GM18526 (cell line): ENCODE measurements at regions not wholly inside any gene's neighbourhood (a gene's known extent, or its start where the extent isn't known, plus 50 kb on each side); places are given as distances from the start of the nearest gene placed in this dataset.

ENCODE experiments used
- POLR2A ChIP-seq: IDR thresholded peaks from 3 replicates; pipeline ENCODE4 v1.6.1; 2011; ENCODE audit not compliant: insufficient read length; ENCODE audit errors: extremely low read depth

DNA sequence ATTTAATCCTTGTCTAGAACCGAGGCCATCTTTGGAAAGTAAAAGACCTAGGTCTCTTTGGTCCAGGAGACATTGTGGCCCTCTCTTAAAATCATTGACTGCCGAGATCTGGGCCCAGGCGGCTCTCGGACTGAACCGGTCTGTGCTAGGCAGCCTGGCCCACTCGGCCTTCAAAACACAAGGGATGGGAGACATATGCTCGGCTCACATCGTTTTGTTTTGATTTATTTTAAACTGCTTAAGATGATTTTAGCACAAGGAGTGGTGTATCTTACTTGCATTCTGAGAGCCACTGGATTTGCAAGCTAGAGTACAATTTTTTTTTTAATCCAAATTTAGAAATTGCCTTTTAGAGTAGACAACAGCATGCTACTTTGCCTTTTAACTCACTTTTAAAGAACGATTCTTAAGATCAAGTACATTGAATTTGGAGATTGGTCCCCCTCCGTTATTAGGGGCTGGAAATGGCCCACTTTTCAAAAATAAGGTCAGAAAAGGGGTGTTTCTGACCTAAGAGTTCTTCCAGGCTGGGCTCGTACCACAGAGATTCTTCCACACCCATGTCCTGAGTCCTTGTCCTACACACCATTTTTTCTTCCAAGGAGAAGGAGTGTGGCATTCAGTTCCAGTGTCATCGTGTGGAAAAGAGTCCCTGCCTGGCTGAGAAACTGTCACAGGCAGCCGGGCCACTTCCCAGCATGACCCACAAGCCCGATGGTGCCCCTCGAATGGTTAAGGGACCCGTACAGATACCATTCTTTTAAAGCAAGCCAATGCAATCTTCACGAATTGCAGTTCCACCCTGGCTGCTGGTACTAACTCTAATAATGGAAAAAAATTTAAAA, 80.5 kb upstream of the WNT7B start:
- no peak for TF ChIP-seq POLR2A

DNA sequence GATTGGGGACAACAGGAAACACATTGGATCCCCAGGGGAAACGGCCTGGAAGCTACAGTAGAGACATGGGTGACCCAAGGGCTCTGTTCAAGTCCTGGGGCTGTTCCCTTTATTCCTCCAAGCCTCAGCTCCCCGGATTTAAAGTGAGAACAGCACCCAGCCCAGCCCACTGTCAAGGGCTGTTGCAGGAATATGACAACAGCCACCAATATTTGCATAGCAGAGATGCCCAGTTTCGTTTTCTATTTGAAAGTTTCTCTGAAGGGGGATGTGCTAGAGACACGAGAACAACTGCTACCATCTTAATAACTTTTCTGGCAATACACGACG, 81.1 kb upstream of the WNT7B start:
- no peak for TF ChIP-seq POLR2A

DNA sequence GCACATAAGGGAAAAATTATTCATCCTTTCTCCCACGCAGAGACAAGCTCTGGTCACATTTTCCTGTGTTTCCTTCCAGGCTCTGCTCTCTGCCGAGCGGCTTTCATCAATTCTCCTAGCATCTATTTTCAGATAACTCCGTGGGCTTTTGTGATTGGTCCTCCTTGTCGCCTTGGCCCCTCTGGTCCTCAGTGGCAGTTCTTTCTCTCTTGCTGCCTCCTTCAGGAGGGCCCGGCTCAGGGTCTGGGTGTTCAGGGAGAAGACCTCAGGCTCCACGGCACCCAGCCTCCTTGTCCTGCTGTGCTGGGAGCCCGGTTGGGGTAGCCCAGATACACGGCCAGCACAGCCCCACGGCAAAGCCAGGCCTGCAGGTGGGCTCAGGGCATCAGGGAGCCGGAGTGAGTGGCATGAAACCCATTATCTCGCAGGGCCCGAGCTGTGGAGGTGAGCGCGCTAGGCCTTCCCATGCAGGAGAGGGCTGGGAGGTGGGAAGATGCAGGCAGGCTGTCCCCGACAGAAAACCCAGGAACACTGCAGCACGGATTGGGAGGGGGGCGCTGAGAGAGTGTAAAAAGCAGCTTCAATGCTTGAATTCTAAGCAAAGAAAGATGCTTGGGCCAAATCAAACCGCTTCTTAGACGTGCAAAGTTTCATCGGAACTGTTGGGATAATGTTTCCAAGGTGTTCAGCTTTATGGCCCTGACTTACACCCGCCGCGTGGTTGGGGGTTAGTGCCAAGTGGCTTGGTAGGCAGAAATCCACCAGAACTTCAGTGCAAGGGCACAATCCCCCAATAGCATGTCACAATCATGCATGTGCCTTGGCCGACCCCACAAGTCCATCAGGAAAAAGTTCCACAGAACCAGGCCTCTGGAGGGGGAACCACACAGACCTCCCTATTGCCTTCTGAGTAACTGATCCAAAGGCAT, 81.9 kb upstream of the WNT7B start:
- TF ChIP-seq POLR2A = no peak

DNA sequence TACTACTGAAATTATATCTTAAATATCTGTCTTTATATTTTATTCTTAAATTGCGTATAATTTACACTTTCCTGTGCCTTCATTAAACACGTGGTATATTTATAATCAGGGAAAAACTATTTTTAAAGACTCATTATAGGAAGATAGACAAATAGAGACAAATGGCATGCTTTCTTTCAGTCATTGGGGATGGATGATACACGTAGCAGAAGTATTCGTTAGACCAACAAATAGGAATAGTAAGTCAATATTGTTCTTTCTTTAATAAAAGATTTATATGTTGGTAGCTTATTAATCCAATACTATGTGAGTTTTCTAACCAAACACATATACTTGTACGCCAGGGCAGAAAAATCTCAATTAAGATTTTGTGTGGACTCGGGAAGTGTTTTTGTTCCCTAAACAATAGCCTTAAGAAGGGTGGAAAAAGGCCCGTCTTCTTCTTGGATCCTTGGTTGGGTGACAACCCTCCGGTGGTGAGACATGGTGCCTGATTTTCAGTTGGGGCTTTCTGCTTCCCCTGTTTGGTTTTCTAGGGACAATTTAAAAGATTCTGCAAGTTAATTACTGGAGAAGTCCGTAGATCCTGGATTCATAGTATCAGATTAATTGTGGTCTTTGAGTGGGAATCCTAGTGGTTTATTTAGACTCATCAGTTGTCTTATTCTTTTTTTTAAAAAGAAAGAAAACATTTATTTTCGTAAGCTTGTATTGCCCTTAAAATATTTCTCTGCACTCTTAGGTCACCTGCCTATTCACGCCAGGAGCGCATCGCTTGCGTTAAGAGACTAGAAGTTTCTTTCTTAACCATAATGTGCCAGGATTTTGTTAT, 83.5 kb upstream of the WNT7B start:
- no peak for TF ChIP-seq POLR2A

DNA sequence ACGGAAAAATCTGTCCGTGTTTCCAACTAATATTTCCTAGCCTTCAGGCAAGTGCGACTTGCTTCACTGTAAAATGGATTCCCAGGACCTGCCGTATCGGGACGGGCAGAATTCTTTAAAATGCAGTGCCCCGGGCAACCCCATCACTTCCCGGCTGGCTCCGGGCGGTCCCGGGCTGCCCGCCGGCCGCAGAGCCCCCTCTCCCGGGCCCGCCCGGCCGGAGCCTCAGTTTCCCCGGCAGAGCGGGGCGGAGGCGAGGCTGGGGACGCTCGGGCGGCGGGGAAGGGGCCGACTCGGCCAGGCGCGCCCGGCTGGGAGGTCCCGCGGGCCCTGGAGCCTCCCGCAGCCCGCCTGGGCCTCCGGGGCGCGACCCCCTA, 84.2 kb upstream of the WNT7B start:
- TF ChIP-seq POLR2A = no peak

DNA sequence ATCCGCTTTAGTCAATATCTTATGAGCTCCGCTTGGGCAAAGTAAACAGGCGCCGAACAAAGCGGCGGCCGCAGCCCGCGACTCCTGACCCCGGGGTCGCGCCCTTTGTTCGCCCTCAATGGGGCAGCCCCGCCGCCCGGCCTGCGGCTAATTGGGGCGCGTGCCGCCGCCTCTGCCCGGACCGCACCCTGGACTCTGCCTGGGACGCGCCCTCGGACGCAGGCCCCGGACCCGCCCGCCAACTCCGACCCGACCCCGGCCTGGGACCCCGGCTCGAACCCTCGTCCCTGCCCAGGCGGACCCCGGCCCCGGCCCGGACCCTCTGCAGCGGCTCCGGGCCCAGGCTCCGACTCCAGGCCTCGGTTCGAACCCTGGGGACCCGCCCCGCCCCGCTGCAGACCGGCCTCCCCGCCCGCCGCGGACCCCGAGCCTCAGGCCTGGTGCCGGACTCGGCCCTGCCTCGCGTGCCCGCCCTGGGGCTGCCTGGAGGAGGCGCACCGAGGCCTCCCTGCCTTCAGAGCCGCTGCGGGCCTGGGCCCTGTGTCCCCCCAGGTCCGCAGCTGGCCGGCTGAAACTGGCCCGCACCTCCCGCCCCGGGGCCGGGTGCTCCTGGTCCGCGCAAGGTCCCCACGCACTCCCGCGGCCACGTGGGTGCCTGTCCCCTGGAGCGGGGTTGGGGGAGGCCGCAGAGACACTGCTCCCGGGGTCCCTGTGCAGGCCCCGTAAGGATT, 84.7 kb upstream of the WNT7B start:
- no peak for TF ChIP-seq POLR2A

DNA sequence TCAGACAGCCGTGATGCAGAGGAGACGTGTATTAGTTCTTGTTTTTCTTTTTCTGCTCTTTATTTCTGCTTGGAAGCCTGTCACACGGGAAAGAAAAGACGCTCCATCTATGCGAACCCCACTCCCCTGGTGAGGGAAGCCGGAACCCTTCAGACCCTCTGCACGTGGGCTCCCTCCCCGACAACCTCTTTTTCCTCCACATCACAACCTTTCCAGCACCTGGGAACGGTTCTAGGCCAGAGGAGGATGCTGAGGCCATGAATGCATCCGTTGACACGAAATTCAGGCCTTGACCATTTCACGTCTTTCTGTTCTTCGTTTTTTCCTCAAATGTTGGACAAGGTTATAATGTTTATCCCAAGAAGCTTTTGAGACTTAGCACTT, 85.3 kb upstream of the WNT7B start:
- TF ChIP-seq POLR2A = no peak

DNA sequence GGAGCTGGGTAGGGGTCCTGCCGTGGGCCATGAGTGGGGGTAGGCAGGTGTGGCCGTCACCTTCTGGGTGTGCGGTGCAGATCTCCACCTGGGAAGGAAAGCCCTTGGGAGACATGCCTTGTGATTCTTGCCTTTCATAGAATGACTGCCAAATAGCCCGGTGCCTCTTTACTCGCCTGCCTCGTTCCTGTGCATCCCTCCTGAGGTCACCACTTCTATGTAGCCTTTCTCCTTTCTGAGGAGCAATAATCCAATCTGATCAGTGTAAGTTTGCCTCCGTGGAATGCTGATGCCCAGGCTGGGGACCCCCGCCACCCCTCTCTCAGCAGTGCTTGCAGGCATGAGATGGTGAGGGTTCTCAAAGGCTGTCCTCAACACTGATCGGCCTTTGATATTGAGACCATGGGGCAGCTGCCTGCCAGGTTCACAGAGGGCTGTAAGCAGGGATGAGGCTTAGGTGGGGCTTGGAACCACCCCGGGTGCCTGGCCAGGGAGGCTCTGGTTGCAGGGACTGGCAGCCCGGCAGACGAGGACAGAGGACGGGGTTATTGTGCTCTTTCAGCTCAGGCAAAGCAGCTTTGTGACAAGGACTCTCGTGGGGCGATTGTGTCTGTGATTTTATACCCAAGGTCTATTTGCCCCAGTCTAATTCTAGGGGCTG, 86.1 kb upstream of the WNT7B start:
- no peak for TF ChIP-seq POLR2A

DNA sequence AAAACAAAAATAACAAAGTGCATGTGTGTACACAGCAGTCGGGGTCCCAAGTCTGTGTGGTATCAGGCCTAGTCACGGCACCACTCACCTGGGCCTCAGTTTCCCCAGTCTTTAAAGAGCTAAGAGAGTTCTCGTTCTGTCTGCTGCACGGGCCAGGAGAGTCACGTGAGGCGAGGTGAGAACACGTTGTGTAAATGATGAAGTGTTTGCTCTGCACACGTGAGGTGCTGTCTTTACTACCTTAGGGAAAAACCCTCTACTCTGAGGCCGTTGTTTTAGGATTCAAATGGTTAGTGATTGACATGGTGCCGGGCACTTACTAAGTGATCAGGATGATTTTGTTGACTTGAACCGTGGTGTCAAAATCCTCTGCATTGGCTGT, 86.5 kb upstream of the PPARA start:
- TF ChIP-seq POLR2A = no peak

DNA sequence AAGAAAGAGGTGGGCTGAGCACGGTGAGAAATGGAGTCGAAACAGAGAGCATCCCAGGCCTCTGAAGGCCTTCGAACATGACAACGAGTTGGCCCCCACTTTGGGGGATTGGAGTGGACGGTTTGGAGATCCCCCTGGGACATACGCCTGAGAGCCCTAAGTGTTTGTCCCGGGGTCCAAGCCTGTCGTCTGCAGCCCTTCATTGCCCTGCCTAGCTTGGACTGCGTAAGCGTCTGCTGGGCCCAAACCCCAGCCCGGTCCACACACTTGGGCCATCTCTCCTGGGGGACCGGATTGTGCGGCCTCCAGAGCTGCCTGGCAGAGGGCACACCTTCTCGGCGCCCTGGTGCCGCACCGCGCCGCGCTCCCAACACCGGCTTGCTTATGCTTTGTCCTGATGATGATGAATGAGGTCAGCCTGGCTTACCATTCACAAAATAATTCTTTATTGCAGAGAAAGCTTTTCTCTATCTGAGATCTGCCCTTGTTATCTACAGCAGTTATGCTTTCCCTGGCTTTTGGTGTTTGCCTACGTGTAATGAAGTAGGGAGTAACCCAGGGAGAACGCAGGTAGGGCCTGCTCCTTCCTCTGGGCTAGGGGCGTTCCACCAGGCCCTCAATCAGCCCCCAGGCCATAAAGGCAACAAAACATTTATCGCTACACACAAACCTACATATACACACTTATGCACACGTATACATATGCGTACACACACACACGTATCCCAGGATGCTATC, 85.9 kb upstream of the PPARA start:
- no peak for TF ChIP-seq POLR2A

DNA sequence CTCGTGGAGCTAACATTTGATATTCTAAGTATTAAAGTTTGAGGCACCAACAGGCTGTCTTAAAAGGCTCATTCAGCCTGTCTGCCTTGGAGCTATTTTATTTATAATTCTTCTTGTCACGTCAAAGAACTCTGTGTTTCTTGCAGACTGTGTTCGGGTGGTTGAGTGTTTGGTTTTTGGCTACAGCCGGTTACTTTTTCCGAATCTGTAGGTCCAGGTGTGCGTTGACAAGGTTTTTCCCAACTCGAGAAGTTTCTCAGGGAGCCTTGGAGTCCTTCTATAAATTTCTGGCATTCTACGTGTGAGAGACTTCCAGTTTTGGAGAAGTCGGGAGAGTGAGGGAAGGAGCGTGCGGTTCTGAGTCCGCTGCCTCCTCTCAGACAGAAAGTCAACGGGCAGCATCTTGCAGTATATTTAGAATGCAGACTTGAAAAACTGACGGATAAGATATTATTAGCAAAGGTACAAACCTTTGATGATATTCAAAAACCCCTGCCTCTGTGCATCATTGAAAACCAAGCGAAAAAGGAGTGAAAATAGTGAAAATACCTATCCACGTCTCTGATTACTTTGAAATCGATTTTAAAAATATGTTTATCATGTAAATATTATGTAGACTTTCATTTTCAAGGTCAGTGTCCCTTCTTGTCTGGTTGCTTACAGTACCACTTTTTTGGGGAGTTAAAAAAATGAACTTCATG, 85.2 kb upstream of the PPARA start:
- no peak for TF ChIP-seq POLR2A

DNA sequence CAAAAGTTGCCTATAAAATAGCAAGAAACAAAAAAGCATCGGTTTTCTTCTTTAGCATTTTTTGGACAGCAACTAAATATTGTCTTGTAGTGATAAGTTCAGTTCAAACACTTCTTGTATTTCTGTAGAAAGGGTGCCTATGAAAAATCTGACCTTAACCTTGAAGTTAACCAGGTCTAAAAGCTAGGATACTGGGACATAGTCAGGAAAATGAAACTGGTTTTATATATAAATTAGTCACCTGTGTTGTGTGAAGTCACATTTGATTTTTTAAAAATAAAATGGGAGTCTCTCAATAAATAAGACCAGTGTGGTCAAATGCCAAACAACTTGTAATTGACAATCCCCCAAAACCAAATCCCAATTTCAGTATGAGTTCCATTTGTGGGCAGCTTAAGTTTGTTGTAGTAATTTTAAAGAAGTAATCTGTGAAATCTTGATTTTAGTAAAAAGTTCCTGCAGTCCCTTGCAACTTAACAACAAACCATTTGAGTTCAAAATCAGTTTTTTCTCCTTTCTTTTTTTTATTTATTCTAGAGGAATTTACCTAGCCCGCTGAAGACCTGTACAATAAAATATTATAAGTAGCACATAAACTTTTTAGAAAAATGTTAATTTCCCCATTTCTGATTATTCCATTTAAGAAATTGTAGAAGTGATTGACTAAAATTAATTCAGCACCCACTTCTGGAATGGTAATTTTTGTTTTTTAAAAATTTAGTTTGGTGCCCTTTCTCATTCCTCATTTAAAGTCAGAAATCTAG, 84.5 kb upstream of the PPARA start:
- no peak for TF ChIP-seq POLR2A
